Astrocyte of the hippocampus (primary cell): ENCODE measurements at regions not wholly inside any gene's neighbourhood (a gene's known extent, or its start where the extent isn't known, plus 50 kb on each side); places are given as distances from the start of the nearest gene placed in this dataset.

Experiments
- DNase-seq: peaks from one replicate; pipeline ENCODE4 v3.0.0; 2011; ENCODE audit warnings: low read depth, low spot score

DNA sequence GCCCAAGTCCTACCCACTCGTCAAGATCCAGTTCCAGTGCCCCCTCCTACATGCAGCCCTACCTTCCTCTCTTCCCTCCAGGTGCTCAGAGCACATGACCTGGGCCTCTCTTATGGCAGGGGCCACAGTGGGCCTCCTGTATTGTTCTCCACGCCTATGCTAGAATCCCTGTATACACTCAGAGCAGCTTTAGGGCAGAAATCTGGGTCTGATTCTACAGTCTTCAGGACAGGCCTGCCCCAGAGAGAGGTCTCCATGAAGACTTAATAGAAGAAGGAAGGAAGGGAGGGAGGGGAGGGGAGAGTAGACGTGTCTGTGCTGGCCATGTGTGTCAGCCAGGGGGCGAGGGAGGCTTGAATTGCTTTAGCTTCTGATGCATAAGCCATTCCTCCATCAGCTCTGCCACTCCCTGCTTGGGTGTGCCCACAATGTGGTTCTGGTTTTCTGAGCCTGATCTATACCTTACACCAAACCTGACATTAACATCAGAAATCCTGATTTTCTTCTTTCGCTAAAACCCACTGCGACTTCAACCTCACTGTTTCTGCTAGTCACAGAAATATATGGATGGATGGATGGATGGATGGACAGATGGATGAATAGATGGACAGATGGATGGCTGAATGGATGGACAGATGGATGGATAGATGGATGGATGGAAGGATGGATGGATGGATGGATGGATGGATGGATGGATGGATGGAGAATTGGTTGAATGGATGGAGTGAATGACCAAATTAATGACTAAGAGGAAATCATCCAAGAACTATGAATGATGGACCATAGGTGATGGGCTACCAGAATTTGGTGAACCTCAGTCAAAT lies 56.6 kb upstream of the PRDM11 start:
- DNase-seq: peak; percentile 28

GRCh38 chr11:45090607-45091006 lies 55.8 kb upstream of the PRDM11 start:
- DNase-seq: no peak

DNA sequence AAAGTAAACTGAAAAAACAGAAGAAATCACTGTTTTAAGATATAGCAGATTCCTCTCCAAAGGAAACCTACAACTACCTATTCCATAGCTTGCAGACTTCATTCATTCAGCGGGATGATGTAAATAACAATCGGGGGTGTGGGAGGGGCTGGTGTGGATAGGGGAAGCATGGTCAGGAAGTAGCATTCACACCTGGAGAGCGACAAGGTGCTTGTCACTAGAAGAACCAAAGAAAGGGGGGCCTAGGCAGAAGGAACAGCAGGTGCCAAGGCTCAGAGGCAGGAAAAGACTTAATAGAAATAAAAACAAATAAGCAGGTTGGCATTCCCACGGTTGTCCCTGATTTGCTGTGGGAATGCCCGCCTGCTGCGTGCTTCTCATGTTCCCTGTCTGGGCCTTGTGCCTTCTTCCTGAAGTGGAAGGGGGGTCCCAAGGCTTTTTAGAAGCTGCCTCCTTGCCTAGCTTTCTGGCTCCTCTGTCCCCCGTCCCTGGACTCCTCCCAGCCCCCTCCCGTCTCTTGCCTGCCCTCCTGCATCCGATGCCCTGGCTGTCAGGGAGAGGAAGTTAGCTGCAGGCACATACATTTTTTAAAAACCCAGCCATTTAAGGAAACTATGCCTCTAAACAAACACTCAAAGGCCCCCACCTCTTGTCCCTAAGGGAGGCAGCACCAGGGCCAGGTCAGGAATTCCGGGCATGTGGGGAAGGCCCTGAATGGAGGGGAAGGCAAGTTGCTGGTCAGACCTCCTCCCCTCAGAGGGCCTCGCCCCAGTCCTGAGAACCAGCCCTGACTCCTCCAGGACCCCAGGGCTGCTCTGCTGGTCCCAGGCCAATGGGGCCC lies 54.7 kb upstream of the PRDM11 start:
- peak; percentile 52 for DNase-seq

GRCh38 chr11:45092404-45092785 lies 54.0 kb upstream of the PRDM11 start:
- DNase-seq: no peak

DNA sequence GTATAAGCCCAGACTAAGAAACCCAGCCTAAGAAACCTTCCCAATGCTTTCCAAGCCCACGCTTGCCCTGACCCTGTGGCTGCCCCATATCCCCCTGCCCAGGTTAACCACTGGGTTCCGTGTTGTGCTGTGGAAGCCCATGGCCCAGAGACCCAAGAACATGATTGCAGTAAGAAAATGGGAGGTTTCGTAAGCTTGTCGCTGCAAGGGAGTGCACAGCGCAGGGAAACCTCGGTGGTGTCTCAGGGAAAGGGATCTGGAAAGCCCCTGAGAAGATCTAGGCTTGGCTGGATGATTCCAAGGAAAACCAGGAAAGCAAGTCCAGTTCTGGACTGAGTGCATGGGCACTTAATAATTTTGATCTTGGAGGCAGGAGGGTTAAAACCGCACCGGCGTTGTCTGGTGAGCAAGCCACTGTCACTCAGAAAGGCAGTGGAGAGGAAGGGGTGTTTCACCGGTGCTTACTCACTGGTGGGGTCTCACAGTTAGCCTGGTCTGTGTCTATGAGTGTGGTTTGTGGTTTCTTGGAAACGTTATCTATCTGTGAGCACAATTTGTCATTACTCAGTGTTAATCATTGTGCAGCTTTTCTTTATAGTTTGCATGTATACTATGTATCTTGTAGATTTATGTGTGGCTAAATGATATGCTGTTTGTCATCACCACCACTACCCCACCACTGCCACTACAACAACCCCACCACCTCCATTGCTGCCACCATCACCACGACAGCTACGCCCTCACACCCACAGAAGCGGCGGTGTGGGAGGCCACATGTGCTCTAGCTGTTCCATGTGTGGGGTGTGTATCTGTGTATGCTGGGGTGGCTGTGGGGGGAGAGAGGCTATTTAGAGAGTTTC lies 53.3 kb upstream of the PRDM11 start:
- DNase-seq: peak; percentile 82

GRCh38 chr11:45093761-45094455 lies 52.5 kb upstream of the PRDM11 start:
- no peak for DNase-seq

- DNase-seq: no peak
Observed at GRCh38 chr11:45094958-45095690, 51.3 kb upstream of the PRDM11 start.

DNA sequence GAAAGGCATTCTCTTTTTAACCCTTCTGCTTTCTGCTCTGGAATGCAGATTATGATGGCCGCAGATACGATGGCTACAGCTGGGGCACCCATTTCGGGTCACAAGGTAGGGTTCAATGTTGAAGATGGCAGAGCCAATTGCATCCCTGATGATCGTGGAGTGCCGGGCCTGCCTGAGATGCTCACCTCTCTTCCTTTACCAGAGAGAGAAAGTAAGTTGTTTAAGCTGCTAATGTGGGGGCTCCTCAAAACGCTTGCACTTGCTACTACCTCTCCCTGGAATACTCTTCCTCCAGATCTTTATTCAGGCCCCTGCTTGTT lies 50.8 kb upstream of the PRDM11 start:
- DNase-seq: no peak

- DNase-seq: no peak
Observed at GRCh38 chr11:45096636-45097035, 49.8 kb upstream of the PRDM11 start.
